Activated B cell treated with CpG ODN at 0.5 μM for 24 hours (primary cell): ENCODE measurements at regions not wholly inside any gene's neighbourhood (a gene's known extent, or its start where the extent isn't known, plus 50 kb on each side); places are given as distances from the start of the nearest gene placed in this dataset.
"Not testable (repeated sequence)": the region's sequence is repeated elsewhere in the genome, so short reads cannot be mapped to it uniquely, and the experiment has no call there.

Experiments used
- ATAC-seq: fragments of 200-7000 bp; cut with Tn5 transposase; one replicate; pipeline ENCODE4 v1.10.0; 2021; ENCODE audit warnings: low read depth, mild to moderate bottlenecking, moderate library complexity
- CTCF ChIA-PET: fragments of 350-600 bp; sonication (Branson Sonifier 250); formaldehyde crosslinking; loops from one replicate; lab custom pipeline; 2021; ENCODE audit warnings: antibody characterized with exemption; lab: Charles Lee
- POLR2A ChIA-PET: fragments of 350-600 bp; sonication (Branson Sonifier 250); formaldehyde crosslinking; loops from one replicate; lab custom pipeline; 2021; ENCODE audit warnings: antibody characterized with exemption; lab: Charles Lee
- DNase-seq: peaks from one replicate; pipeline ENCODE4 v3.0.0; 2022
- H3K27ac Mint-ChIP-seq: one replicate; pipeline ENCODE4 v1.8.0; 2020; ENCODE audit warnings: mixed read lengths
- H3K27me3 Mint-ChIP-seq: one replicate; pipeline ENCODE4 v1.8.0; 2021; ENCODE audit warnings: mixed read lengths
- H3K36me3 Mint-ChIP-seq: one replicate; pipeline ENCODE4 v1.8.0; 2021; ENCODE audit warnings: low read depth, mixed read lengths
- H3K4me1 Mint-ChIP-seq: one replicate; pipeline ENCODE4 v1.8.0; 2021; ENCODE audit warnings: mixed read lengths
- H3K4me3 Mint-ChIP-seq: one replicate; pipeline ENCODE4 v1.8.0; 2020; ENCODE audit warnings: mild to moderate bottlenecking, mixed read lengths
- H3K9me3 Mint-ChIP-seq: one replicate; pipeline ENCODE4 v1.8.0; 2020; ENCODE audit warnings: mixed read lengths
- intact Hi-C: fragments of 100-400 bp; cut with micrococcal nuclease; formaldehyde crosslinking; loops from one replicate; pipeline ENCODE4 v1.15.1; 2024
- TF ChIP-seq, protein P1 (sequence below): fragments of 200-600 bp; IDR thresholded peaks from one replicate; pipeline ENCODE4 v1.8.0; 2022; ENCODE audit warnings: antibody characterized with exemption, mild to moderate bottlenecking

GRCh38 chr22:27252282-27253049 is 549.1 kb downstream of the MN1 start:
- peaks cover 2% of the 10 kb centered on the region for H3K36me3 Mint-ChIP-seq
- intact Hi-C loops: no loop called here
- DNase-seq: no peak
- no peak for ATAC-seq
- ChIA-PET POLR2A (no interaction called here), CTCF (no interaction called here)
- H3K27ac Mint-ChIP-seq: no peak overlapping the region
- TF ChIP-seq, protein P1, sequence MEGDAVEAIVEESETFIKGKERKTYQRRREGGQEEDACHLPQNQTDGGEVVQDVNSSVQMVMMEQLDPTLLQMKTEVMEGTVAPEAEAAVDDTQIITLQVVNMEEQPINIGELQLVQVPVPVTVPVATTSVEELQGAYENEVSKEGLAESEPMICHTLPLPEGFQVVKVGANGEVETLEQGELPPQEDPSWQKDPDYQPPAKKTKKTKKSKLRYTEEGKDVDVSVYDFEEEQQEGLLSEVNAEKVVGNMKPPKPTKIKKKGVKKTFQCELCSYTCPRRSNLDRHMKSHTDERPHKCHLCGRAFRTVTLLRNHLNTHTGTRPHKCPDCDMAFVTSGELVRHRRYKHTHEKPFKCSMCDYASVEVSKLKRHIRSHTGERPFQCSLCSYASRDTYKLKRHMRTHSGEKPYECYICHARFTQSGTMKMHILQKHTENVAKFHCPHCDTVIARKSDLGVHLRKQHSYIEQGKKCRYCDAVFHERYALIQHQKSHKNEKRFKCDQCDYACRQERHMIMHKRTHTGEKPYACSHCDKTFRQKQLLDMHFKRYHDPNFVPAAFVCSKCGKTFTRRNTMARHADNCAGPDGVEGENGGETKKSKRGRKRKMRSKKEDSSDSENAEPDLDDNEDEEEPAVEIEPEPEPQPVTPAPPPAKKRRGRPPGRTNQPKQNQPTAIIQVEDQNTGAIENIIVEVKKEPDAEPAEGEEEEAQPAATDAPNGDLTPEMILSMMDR: no peak
- H3K4me3 Mint-ChIP-seq: no peak overlapping the region
- H3K9me3 Mint-ChIP-seq: peaks cover 13% of the 10 kb centered on the region
- no peaks in the 10 kb centered on the region for H3K27me3 Mint-ChIP-seq
- no peaks in the 10 kb centered on the region for H3K4me1 Mint-ChIP-seq

DNA sequence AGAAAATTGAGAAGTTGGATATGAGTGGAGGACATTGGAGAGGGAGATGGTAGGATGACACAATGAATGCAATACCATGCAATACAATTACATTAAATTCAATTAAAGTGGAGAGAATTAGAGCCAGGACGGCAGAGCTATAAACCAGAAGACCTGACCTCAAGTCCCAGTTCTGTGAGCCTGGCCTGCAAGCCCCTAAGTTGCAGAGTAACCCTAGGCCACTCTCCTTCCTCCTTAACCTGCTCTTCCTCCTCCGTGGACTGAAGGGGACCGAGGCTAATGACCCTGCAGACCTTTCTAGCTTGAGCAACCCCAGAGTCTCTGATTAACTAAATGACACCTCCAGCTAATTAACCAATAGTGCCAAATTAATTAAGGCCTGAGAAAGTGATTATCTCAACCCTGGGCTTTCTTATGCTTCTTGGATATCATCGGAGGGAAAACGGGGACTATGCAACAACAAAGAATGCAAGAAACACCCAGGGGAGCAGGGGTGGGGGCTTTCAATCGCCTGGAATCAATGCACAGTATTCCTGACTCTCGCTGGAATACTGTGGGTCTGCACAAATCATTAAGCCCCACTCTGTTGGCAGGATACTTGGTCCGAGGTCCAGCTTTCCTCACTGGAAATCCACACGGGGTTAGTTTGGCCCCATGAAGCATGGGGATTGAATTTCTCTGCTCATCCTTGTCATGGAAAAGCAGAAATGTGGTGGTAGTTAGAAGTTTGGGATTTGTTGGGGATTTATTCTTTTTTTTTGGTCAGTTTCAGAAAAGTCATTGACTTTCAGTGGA is 548.3 kb downstream of the MN1 start:
- H3K36me3 Mint-ChIP-seq: peaks cover 2% of the 10 kb centered on the region
- ChIA-PET POLR2A (no interaction called here), CTCF (no interaction called here)
- H3K27ac Mint-ChIP-seq: no peak overlapping the region
- no peaks in the 10 kb centered on the region for H3K4me1 Mint-ChIP-seq
- intact Hi-C loops: no loop called here
- H3K9me3 Mint-ChIP-seq: peaks cover 13% of the 10 kb centered on the region
- ATAC-seq: no peak
- H3K4me3 Mint-ChIP-seq: no peak overlapping the region
- TF ChIP-seq, protein P1: no peak
- H3K27me3 Mint-ChIP-seq: peaks cover 2% of the 10 kb centered on the region
- no peak for DNase-seq

GRCh38 chr22:27254063-27254462 is 547.5 kb downstream of the MN1 start:
- H3K4me3 Mint-ChIP-seq, H3K27ac Mint-ChIP-seq, H3K4me1 Mint-ChIP-seq, intact Hi-C loops, DNase-seq, CTCF ChIA-PET, POLR2A ChIA-PET, ATAC-seq, H3K27me3 Mint-ChIP-seq, H3K36me3 Mint-ChIP-seq: not testable (repeated sequence)
- peaks cover 13% of the 10 kb centered on the region for H3K9me3 Mint-ChIP-seq

DNA sequence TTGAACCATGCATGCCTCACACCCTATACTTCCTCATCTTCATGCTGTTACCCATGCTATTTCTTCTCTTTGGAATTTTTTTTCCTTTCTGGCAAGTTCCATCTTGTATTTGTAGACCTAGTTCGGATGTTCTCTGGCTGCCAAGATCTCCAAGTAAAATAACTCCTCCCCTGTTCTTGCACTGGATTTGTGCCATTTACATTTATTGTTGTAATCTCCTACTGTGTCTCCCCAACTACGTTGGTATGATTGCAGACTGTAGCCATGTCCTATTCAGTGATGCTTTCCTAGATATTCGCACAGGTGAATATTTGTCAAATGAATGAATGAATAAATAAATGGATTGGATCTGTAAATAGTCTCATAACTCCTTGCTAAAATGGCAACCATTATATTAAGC is 546.0 kb downstream of the MN1 start:
- TF ChIP-seq, protein P1: no peak
- POLR2A ChIA-PET: no interaction called here
- intact Hi-C loops: no loop called here
- no peak for ATAC-seq
- no peaks in the 10 kb centered on the region for H3K4me1 Mint-ChIP-seq
- no peak overlapping the region for H3K4me3 Mint-ChIP-seq
- H3K27ac Mint-ChIP-seq: no peak overlapping the region
- no peak for DNase-seq
- CTCF ChIA-PET: no interaction called here
- H3K27me3 Mint-ChIP-seq: peaks cover 5% of the 10 kb centered on the region
- peaks cover 2% of the 10 kb centered on the region for H3K36me3 Mint-ChIP-seq
- peaks cover 13% of the 10 kb centered on the region for H3K9me3 Mint-ChIP-seq

DNA sequence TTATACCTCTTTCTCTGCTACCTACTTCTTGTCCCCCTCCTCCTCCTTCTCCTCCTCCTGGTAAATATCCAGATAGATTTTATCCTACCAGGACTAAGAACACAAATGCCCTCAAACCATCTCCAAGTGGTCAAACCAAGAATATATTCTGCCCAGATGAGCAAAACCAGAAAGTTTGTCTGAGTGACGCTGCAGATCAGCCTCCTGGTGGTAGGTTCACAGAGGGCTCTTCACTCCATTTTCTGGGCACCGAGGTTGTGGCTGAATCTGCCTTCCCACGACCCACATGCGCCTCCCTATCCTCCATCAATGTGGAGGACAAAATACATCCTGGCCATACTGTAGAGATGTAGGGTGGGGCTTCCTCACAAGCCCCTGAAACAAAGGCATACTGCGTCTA is 543.6 kb downstream of the MN1 start:
- Mint-ChIP-seq H3K36me3 (peaks cover 2% of the 10 kb centered on the region), H3K4me1 (no peaks in the 10 kb centered on the region), H3K9me3 (peaks cover 13% of the 10 kb centered on the region), H3K27ac (no peak overlapping the region), H3K4me3 (no peak overlapping the region), H3K27me3 (peaks cover 5% of the 10 kb centered on the region)
- ATAC-seq: no peak
- POLR2A ChIA-PET: no interaction called here
- intact Hi-C loops: no loop called here
- DNase-seq: no peak
- CTCF ChIA-PET: no interaction called here
- TF ChIP-seq, protein P1: no peak
